Vagina (tissue), 2 donors: ENCODE measurements at regions not wholly inside any gene's neighbourhood (a gene's known extent, or its start where the extent isn't known, plus 50 kb on each side); places are given as distances from the start of the nearest gene placed in this dataset.

Source experiments
- DNase-seq, 2 donors: peaks; one replicate each; pipeline ENCODE4 v3.0.0-alpha.2; 2017; ENCODE audit errors: extremely low spot score in 2 of 2
- H3K27ac ChIP-seq: fragments of 200-600 bp; sonication (generic); one replicate; pipeline ENCODE4 v1.5.1; 2019
- H3K27me3 ChIP-seq: fragments of 200-600 bp; sonication (generic); one replicate; pipeline ENCODE4 v1.5.1; 2019
- H3K36me3 ChIP-seq, 2 donors: fragments of 200-600 bp; sonication (generic); one replicate each; pipeline ENCODE4 v1.5.1; 2017 to 2019
- H3K4me1 ChIP-seq: fragments of 200-600 bp; sonication (generic); one replicate; pipeline ENCODE4 v1.5.1; 2019
- H3K4me3 ChIP-seq, 2 donors: fragments of 200-600 bp; sonication (generic); 1 replicate in 1 of 2; 2 replicates in 1 of 2; pipeline ENCODE4 v1.5.1; 2016 to 2019
- H3K9me3 ChIP-seq: fragments of 200-600 bp; sonication (generic); one replicate; pipeline ENCODE4 v1.5.1; 2019
- POLR2A ChIP-seq, 2 donors: fragments of 450-650 bp; IDR thresholded peaks; one replicate each; pipeline ENCODE4 v1.6.1; 2017; ENCODE audit warnings: antibody characterized with exemption in 2 of 2, mild to moderate bottlenecking in 2 of 2, moderate library complexity in 2 of 2
- POLR2AphosphoS5 ChIP-seq, 2 donors: sonication (generic); formaldehyde crosslinking; IDR thresholded peaks; one replicate each; pipeline ENCODE4 v1.9.0; 2017; ENCODE audit warnings: antibody characterized with exemption in 2 of 2, mild to moderate bottlenecking in 2 of 2, low read depth in 1 of 2; ENCODE audit not compliant: insufficient read depth in 1 of 2
- intact Hi-C: fragments of 100-400 bp; cut with DNase I; formaldehyde crosslinking; loops from one replicate; pipeline ENCODE4 v1.15.1; 2023
- TF ChIP-seq, protein P1 (sequence below), 3 experiments: fragments of 450-650 bp in 2 of 3; fragments of 200-600 bp in 1 of 3; sonication (generic) in 1 of 3; IDR thresholded peaks; one replicate each; pipeline ENCODE4 v1.5.1; 2017 to 2019; ENCODE audit warnings: antibody characterized with exemption in 3 of 3, mild to moderate bottlenecking in 2 of 3, moderate library complexity in 2 of 3

DNA sequence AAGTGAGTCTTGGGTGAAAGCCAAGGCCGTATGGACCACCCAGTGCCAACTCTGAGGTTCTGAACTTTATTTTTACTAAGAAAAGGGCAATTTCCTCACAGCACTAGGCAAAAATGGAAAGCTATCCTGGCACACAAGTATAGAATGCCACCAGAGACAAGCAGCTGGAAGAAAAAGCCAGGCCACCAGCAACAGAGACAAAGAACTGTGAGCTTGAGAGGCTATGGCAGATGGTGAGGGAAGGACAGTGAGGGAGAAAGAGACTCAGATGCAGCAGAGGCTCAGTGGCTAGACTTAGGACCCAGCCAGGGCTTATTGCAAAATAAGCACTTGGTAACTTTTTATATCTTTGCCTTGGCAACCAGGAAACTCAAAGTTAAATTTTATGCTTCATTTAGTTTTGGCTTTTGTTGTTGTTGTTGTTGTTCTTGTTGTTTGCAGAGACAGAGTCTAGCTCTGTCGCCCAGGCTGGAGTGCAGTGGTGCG, 78.0 kb upstream of the BZW1 start:
- H3K27ac ChIP-seq, result no peak overlapping the region
- no peaks in the 10 kb centered on the region for H3K27me3 ChIP-seq
- no peak overlapping the region for H3K4me3 ChIP-seq
- intact Hi-C loops, result no loop called here
- TF ChIP-seq POLR2AphosphoS5 (IDR thresholded peaks at IDR 0.05; ENCODE audit: insufficient read depth in 1 of 2, low read depth in 1 of 2) (no peak), POLR2A (IDR thresholded peaks at IDR 0.05) (no peak)
- TF ChIP-seq, protein P1, sequence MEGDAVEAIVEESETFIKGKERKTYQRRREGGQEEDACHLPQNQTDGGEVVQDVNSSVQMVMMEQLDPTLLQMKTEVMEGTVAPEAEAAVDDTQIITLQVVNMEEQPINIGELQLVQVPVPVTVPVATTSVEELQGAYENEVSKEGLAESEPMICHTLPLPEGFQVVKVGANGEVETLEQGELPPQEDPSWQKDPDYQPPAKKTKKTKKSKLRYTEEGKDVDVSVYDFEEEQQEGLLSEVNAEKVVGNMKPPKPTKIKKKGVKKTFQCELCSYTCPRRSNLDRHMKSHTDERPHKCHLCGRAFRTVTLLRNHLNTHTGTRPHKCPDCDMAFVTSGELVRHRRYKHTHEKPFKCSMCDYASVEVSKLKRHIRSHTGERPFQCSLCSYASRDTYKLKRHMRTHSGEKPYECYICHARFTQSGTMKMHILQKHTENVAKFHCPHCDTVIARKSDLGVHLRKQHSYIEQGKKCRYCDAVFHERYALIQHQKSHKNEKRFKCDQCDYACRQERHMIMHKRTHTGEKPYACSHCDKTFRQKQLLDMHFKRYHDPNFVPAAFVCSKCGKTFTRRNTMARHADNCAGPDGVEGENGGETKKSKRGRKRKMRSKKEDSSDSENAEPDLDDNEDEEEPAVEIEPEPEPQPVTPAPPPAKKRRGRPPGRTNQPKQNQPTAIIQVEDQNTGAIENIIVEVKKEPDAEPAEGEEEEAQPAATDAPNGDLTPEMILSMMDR (IDR thresholded peaks at IDR 0.05), result no peak
- no peaks in the 10 kb centered on the region for H3K9me3 ChIP-seq
- no peak for DNase-seq
- H3K4me1 ChIP-seq, result no peaks in the 10 kb centered on the region
- H3K36me3 ChIP-seq, result no peaks in the 10 kb centered on the region

DNA sequence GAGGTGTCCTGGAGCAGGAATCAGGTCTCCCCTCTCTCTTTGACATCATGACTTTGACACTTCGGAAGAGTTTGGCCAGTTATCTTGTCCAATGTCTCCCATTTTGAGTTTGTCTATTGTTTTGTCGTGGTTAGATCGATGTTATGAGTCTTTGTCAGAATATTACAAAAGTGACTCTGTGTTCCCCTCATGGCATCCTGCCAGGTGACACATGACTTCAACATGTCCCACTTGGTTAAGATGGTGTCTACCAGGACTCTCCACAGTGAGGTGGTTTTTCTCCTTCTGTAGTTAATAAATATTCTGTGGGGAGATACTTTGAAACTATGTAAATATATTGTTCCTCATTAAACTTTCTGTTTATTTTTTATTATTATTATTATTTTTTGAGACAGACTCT, 76.6 kb upstream of the BZW1 start:
- intact Hi-C loops, result no loop called here
- Histone ChIP-seq H3K27ac (no peak overlapping the region), H3K4me3 (no peak overlapping the region), H3K9me3 (no peaks in the 10 kb centered on the region), H3K4me1 (no peaks in the 10 kb centered on the region), H3K27me3 (no peaks in the 10 kb centered on the region), H3K36me3 (no peaks in the 10 kb centered on the region)
- TF ChIP-seq POLR2AphosphoS5 (IDR thresholded peaks at IDR 0.05; ENCODE audit: insufficient read depth in 1 of 2, low read depth in 1 of 2) (no peak), POLR2A (IDR thresholded peaks at IDR 0.05) (no peak)
- TF ChIP-seq, protein P1 (IDR thresholded peaks at IDR 0.05), result no peak
- DNase-seq, result no peak

DNA sequence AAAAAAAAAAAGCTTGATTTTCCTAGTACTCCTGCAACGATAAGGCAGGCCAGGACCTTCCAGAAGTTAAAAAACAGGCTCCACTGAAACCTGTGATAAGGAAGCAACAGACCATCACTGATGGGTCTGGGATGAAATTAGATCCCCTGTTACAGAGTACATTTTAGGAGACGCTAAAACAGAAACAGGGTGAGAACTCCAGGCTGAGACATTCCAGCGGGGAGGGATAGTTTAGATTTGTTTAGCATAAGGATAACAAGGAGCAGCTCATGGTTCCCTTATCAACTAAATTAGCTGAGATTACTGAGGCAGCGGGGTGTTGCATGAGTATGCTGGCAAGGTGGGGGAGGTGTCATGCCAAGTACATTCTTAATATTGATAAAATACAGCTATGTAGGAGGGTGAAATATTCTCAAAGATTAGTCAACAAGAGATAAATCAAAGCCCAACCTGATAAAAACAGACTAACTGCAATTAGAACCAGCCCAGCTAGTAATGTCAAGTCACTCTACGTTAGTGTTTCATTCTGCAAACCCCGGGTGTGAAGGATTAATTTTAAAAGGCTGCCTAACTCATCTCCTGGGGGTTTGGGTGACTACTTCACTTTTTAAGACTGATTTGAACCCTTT, 75.0 kb upstream of the BZW1 start:
- no peaks in the 10 kb centered on the region for H3K27me3 ChIP-seq
- intact Hi-C loops, result no loop called here
- H3K4me1 ChIP-seq, result peaks cover 4% of the 10 kb centered on the region
- H3K36me3 ChIP-seq, result no peaks in the 10 kb centered on the region
- DNase-seq, result no peak
- no peak overlapping the region for H3K27ac ChIP-seq
- H3K9me3 ChIP-seq, result no peaks in the 10 kb centered on the region
- no peak overlapping the region for H3K4me3 ChIP-seq
- TF ChIP-seq POLR2AphosphoS5 (IDR thresholded peaks at IDR 0.05; ENCODE audit: insufficient read depth in 1 of 2, low read depth in 1 of 2) (no peak), POLR2A (IDR thresholded peaks at IDR 0.05) (no peak)
- TF ChIP-seq, protein P1 (IDR thresholded peaks at IDR 0.05), result no peak

DNA sequence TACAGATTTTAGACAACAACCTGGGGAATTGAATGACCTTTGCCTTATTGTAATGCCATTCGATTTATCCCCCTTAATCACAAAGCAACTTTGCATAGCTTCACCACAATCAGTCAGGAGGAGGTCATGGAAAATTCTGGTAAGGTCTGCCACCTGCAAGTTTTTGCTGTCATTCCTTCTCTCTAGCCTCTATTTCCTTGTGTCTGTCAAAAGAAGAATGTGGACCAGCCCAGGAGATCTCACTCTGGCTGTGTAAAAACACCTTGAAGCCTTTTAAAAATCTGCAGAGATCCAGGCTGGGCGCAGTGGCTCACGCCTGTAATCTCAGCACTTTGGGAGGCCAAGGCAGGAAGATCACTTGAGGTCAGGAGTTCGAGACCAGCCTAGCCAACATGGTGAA, 74.1 kb upstream of the BZW1 start:
- TF ChIP-seq POLR2AphosphoS5 (IDR thresholded peaks at IDR 0.05; ENCODE audit: insufficient read depth in 1 of 2, low read depth in 1 of 2) (no peak), POLR2A (IDR thresholded peaks at IDR 0.05) (no peak)
- TF ChIP-seq, protein P1 (IDR thresholded peaks at IDR 0.05), result no peak
- H3K27me3 ChIP-seq, result no peaks in the 10 kb centered on the region
- H3K9me3 ChIP-seq, result no peaks in the 10 kb centered on the region
- H3K27ac ChIP-seq, result no peak overlapping the region
- no peak for DNase-seq
- H3K36me3 ChIP-seq, result no peaks in the 10 kb centered on the region
- H3K4me1 ChIP-seq, result peaks cover 12% of the 10 kb centered on the region
- intact Hi-C loops, result no loop called here
- no peak overlapping the region for H3K4me3 ChIP-seq

DNA sequence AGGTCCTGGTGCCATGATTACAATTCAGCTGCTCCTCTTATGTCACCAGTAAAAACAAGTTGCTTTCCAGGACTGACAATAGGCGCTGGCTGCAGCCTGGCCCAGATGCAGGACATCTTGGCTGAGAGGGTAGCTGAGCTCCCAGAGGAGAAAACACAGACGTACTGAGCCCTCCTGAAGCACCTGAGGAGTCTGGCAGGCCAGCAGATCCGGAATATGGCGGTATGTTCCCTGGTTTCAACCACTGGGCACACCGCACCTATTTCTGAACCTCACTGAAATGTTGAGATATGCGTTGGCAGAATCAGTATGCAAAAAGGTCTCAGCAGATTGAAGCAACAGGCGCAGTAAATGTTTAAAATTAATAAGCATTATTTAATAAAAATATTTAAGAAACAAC, 73.1 kb upstream of the BZW1 start:
- H3K4me3 ChIP-seq, result no peak overlapping the region
- no peaks in the 10 kb centered on the region for H3K36me3 ChIP-seq
- H3K27ac ChIP-seq, result no peak overlapping the region
- intact Hi-C loops, result no loop called here
- no peaks in the 10 kb centered on the region for H3K27me3 ChIP-seq
- no peak for TF ChIP-seq POLR2AphosphoS5 (IDR thresholded peaks at IDR 0.05; ENCODE audit: insufficient read depth in 1 of 2, low read depth in 1 of 2)
- no peak for TF ChIP-seq POLR2A (IDR thresholded peaks at IDR 0.05)
- TF ChIP-seq, protein P1 (IDR thresholded peaks at IDR 0.05), result no peak
- no peak for DNase-seq
- H3K9me3 ChIP-seq, result no peaks in the 10 kb centered on the region
- H3K4me1 ChIP-seq, result peaks cover 22% of the 10 kb centered on the region
